GM19328 (cell line): ENCODE measurements at regions not wholly inside any gene's neighbourhood (a gene's known extent, or its start where the extent isn't known, plus 50 kb on each side); places are given as distances from the start of the nearest gene placed in this dataset.

Source experiments
- ATAC-seq: cut with Tn5 transposase; IDR thresholded peaks from one replicate; pipeline ENCODE4 v1.9.1; 2021; ENCODE audit warnings: mild to moderate bottlenecking, moderate library complexity; ENCODE audit not compliant: unreplicated experiment

GRCh38 chr3:189548053-189548452 is 83.1 kb upstream of the TP63 start:
- no peak for ATAC-seq

- ATAC-seq, result no peak
Measured at GRCh38 chr3:189551007-189551406, 80.2 kb upstream of the TP63 start.

GRCh38 chr3:189554868-189555557 is 76.2 kb upstream of the TP63 start:
- no peak for ATAC-seq

GRCh38 chr3:189555558-189555881 is 75.7 kb upstream of the TP63 start:
- no peak for ATAC-seq

- ATAC-seq, result no peak
Measured at GRCh38 chr3:189557824-189558223, 73.4 kb upstream of the TP63 start.

GRCh38 chr3:189561256-189561655 is 69.9 kb upstream of the TP63 start:
- ATAC-seq, result no peak

- ATAC-seq, result peak; percentile 78
Measured at GRCh38 chr3:189563853-189564563, 67.2 kb upstream of the TP63 start.

- ATAC-seq, result no peak
Measured at GRCh38 chr3:189566550-189567130, 64.5 kb upstream of the TP63 start.

- no peak for ATAC-seq
Measured at GRCh38 chr3:189567322-189567721, 63.9 kb upstream of the TP63 start.

GRCh38 chr3:189567766-189568420 is 63.3 kb upstream of the TP63 start:
- ATAC-seq, result no peak

- ATAC-seq, result no peak
Measured at GRCh38 chr3:189568961-189569360, 62.2 kb upstream of the TP63 start.

- no peak for ATAC-seq
Measured at GRCh38 chr3:189569473-189569872, 61.7 kb upstream of the TP63 start.

GRCh38 chr3:189570916-189571315 is 60.3 kb upstream of the TP63 start:
- peak; percentile 56 for ATAC-seq

- no peak for ATAC-seq
Measured at GRCh38 chr3:189572249-189572648, 58.9 kb upstream of the TP63 start.

GRCh38 chr3:189573004-189573403 is 58.2 kb upstream of the TP63 start:
- ATAC-seq, result peak; percentile 42

- no peak for ATAC-seq
Measured at GRCh38 chr3:189576486-189576885, 54.7 kb upstream of the TP63 start.

GRCh38 chr3:189577050-189577951 is 53.9 kb upstream of the TP63 start:
- no peak for ATAC-seq

GRCh38 chr3:189580190-189580589 is 51.0 kb upstream of the TP63 start:
- no peak for ATAC-seq
